ENCODE measurements at regions not wholly inside any gene's neighbourhood (a gene's known extent, or its start where the extent isn't known, plus 50 kb on each side); places are given as distances from the start of the nearest gene placed in this dataset.

DNA sequence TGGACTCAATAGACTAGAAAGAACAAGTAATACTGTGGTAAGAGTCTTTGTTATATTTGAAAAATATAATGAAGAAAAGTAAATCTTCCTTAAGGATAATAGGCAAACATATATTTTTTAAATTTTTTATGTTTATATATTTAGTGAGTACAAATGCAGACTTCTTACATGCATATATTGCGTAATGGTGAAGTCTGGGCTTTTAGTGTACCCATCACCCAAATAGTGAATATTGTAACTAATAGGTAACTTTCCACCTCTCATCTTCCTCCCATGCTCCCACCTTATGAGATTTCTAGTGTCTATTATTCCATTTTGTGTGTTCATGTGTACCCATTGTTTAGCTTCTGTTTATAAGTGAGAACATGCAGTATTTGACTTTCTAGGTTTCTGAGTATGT lies 711.2 kb upstream of the NDST4 start:
- TF ChIP-seq, protein P1, sequence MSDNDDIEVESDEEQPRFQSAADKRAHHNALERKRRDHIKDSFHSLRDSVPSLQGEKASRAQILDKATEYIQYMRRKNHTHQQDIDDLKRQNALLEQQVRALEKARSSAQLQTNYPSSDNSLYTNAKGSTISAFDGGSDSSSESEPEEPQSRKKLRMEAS (IDR thresholded peaks at IDR 0.05): no peak
- TF ChIP-seq, protein P2, sequence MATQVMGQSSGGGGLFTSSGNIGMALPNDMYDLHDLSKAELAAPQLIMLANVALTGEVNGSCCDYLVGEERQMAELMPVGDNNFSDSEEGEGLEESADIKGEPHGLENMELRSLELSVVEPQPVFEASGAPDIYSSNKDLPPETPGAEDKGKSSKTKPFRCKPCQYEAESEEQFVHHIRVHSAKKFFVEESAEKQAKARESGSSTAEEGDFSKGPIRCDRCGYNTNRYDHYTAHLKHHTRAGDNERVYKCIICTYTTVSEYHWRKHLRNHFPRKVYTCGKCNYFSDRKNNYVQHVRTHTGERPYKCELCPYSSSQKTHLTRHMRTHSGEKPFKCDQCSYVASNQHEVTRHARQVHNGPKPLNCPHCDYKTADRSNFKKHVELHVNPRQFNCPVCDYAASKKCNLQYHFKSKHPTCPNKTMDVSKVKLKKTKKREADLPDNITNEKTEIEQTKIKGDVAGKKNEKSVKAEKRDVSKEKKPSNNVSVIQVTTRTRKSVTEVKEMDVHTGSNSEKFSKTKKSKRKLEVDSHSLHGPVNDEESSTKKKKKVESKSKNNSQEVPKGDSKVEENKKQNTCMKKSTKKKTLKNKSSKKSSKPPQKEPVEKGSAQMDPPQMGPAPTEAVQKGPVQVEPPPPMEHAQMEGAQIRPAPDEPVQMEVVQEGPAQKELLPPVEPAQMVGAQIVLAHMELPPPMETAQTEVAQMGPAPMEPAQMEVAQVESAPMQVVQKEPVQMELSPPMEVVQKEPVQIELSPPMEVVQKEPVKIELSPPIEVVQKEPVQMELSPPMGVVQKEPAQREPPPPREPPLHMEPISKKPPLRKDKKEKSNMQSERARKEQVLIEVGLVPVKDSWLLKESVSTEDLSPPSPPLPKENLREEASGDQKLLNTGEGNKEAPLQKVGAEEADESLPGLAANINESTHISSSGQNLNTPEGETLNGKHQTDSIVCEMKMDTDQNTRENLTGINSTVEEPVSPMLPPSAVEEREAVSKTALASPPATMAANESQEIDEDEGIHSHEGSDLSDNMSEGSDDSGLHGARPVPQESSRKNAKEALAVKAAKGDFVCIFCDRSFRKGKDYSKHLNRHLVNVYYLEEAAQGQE (IDR thresholded peaks at IDR 0.05; ENCODE audit: low read depth): no peak
- no peak for TF ChIP-seq TAF1 (IDR thresholded peaks at IDR 0.05; ENCODE audit: low read depth)
